TTC549 (cell line): ENCODE measurements at regions not wholly inside any gene's neighbourhood (a gene's known extent, or its start where the extent isn't known, plus 50 kb on each side); places are given as distances from the start of the nearest gene placed in this dataset.
"Not testable (repeated sequence)": the region's sequence is repeated elsewhere in the genome, so short reads cannot be mapped to it uniquely, and the experiment has no call there.

Experiments used
- FAIRE-seq: peaks from 2 replicates; lab custom pipeline; 2012; peaks lifted over from hg19 to GRCh38; lab: Jason Lieb, UNC

DNA sequence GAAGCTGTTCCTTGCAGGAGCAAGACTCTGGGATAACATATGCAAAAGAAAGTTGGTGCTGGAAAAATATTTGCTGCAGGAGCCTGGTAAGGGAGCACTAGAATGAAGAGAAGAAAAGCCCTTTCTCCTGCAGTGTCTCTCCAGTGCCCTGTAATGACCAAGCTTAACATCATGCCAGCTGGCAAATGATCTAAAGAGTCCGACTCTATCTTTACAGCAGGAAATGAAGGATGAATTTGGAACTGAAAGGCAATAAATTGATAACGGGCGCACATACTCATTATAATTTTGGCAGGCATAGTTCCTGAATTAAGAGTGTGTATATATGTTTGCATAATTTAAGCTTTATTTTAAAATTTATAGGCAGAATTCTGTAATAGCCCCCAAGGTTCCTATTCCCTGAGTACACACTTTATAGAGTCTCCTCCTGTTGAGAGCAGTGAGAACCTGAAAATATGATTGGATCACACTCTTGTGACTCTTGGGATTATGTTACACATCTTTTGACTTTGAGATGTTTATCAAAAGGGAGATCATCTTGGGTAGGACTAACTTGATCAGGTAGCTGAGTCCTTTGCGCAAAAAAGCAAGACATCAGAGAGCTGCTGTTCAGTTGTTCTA is 299.0 kb upstream of the MBL2 start:
- FAIRE-seq, result no peak

DNA sequence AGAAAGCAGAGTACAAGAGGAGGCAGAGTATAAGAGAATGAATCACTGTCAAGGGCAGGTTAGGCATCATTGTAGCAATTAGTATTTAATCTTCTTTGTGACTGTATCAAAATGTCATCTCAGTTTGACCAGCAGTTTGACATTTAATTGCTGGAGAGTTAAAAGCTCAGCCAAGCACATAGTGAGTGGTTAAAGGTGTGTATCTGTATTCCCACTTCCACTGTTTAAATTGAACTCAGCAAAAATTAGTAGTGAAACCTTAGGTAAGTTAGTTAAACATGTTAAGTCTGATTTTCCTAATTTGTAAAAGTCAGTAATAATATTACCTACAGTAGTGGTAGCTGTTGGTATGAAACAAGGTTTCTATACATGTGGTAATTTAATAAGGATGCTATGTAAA is 296.4 kb upstream of the MBL2 start:
- FAIRE-seq, result no peak

DNA sequence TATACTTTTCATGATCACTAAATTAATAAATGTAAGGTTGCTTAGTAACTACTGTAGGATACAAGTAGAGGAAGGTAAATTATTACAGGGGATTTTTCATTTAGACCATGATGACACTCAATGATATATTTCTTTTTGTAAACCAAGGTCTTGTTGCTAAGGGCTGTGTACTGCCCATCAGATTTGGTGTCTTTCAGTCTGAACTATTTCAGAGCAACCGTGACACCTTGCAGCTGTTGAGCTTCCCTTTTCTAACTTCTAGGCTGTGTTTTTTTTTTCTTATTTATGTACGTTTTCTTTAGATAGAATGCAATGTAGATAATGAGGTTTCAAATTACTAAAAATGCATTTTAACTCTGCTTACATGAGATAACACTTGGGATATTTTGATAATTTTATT is 292.0 kb upstream of the MBL2 start:
- no peak for FAIRE-seq

DNA sequence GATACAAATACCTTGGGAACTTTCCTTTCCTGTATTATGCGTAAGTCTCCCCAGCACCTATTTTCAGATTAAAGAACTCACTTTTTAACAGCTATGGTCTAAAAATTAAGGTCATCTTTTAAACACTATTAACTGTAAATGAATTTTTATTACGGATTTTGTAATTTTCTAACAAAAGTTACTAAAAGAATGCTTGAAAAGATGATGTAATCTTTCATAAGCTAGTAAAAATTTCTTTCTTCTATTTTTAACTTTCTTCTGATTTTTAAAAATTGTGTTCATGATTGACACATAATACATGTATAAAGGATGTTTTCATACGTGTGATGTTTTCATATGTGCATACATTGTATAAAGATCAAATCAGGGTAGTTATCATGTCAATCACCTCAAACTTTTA is 291.2 kb upstream of the MBL2 start:
- no peak for FAIRE-seq

DNA sequence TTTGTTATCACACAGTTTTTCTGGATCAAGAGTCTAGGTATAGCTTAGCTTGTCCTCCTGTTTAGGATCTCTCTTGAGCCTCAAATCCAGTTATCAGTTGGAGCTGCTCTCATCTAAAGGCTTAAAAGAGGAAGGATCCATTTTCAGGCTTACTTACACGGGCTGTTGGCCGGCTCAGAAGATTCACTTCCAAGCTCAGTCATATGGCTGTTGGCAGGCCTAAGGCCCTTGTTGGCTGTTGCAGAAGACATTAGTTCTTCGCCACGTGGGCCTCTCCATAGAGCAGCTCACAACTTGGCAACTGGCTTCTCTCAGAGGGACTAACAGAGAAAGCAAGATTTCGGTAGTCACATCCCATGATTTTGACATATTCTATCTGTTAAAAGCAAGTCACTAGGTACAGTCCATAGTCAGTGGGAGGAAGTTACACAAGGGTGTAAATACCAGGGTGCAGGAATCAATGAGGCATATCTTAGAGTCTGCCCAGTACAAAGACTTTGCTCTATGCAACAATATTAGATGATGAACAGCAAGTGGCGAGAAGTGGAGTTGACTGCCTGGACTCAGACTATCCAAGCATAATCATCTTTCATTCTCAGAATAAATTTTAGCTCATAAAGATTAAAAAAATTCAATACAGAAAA is 280.1 kb upstream of the MBL2 start:
- no peak for FAIRE-seq

DNA sequence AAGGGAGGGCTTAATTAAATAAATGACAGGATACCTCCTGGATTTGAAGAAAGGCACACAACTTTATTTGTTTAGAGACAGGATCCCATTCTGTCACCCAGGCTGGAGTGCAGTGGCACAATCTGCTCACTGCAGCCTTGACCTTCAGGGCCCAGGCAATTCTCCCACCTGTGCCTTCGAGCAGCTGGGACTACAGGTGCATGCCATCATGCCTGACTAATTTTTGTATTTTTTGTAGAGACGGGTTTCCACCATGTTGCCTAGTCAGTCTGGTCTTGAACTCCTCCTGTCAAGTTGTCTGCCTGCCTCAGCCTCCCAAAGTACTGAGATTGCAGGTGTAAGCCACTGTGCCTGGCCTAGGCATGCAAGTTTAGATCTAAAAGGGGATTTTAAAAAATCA is 272.7 kb upstream of the MBL2 start:
- FAIRE-seq, result no peak

DNA sequence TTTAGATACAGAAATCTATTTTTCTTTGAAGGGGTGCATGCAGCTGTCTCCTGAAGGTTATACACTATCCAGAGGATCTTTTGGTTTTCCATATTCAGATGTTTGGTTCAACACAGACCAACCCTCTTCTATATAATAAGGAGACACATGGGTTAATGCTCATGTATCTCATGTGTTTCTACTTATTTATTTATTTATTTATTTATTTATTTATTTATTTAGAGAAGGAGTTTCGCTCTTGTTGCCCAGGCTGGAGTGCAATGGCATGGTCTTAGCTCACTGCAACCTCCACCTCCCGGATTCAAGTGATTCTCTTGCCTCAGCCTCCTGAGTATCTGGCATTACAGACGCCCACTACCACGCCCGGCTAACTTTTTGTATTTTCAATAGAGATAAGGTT is 263.2 kb upstream of the MBL2 start:
- not testable (repeated sequence) for FAIRE-seq

DNA sequence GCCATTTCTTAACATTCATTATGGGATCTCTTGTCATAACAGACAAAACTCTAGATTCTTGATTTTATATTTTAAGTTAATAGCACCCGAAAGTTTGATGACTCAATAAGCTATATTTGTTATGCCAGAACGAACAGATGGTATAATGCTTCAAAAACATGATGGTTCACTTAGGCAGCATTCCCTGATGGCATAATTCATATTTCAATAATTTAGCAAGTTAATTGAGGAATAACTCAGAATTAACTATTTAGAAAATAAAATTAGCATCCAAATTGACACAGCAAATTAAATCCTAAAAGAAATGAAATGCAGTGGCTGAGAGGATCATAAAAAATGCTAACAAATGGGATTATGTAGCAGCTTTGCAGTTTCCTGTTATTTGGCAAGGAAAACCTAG is 260.8 kb upstream of the MBL2 start:
- no peak for FAIRE-seq

DNA sequence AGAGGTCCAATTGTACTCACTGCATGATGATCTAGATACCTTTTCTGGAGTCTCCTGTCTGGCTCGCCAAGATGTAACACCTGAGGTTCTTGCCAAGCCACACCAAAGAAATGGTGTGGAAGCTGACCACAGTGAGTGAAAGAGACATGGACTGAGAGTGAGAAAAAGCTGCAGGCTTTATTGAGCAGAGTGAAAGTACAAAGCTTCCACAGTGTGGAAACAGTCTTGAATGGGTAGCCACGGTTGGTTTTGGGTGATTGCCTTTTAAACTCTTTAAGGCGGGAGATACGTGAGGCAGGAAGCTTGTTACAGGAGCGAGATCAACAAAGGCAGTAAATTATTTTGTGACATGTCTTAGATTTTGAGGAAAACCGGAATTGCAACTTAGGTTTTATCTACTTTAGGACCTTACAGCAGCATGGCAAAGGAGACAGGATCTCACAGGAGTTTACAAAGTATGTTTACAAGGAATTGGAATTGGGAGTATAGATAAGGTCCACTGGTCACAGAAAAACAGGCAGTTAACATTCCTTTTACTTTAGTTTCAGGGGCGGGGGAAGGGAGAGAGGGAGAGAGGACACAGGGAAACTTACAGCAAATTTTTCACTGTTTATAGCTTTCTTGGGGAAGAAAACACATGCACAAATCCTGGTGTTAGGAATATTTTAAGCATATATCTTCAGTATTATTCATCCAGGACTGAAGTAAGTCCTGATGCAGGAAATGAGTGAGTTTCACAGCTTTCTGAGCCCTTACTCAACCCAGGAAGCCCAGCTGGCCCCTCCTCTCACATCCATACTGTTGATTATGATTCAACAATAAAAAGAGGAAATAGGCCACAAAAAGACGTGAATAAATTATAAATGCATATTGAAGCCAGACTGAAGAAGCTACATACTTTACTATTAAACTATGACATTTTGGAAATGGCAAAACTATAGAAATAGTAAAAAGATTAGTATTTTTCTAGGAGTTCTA is 257.6 kb upstream of the MBL2 start:
- FAIRE-seq, result not testable (repeated sequence)

DNA sequence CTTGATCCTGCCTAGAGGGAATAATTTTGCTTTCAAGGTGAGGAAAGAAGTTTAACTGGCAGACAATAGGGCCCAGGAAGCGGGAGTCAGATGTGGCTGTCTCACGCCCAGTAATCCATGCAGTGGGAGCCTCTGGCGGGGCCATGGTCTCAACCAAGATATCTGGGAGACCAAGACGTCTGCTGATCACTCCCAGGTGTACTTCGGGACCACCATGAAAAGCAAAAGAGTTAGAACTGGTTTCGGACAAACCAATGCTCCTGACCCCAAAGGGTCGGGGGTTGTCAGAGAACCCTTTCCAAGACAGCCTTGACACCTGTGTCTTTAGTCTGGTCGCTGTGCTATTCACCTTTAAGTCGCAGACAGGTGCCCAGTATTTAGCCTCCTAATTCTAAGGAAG is 256.9 kb upstream of the MBL2 start:
- no peak for FAIRE-seq

DNA sequence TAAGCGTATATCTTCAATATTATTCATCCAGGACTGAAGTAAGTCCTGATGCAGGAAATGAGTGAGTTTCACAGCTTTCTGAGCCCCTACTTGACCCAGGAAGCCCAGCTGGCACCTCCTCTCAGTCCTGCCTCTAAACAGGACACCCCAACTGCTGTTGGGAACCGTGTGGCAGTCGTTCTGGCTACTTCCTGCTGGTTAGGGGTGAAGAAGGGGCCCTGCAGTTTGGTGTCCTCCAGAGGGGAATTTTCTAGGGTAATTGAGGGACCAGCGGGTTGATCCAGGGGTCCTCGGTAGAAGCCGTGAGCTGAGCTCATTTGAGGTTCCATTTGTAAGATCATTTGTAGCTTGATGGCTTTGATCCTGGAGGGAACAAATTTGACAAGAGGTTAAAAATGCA is 253.2 kb upstream of the MBL2 start:
- FAIRE-seq, result not testable (repeated sequence)

DNA sequence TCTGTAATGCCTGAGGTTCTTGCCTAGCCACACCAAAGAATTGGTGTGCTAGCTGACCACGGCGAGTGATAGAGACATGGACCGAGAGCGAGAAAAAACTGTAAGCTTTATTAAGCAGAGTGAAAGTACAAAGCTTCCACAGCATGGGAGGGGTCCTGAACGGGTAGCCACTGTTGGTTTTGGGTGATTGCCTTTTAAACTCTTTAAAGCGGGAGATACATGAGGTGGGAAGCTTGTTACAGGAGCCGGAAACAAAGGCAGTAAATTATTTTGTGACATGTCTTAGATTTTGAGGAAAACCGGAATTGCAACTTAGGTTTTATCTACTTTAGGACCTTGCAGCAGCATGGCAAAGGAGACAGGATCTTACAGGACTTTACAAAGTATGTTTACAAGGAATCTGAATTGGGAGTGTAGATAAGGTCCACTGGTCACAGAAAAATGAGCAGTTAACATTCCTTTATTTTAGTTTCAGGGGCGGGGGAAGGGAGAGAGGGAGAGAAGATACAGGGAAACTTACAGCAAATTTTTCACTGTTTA is 252.7 kb upstream of the MBL2 start:
- FAIRE-seq, result no peak

DNA sequence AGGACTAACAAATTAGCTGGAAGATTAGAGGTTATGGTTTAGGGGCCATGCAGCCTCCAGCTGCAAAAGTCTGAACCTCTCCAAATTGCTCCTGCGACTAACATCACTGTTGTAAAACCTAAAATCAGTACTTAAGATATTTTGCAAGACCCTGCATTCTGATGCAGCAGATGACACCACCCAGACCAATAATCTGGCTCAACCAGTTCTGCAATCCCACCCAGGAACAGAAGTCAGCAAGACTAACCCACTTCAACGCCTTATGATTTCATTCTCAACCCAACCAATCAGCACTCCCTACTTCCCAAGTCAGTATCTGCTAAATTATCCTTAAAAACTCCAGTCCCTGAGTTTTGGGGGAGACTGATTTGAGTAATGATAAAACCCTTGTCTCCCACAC is 250.8 kb upstream of the MBL2 start:
- FAIRE-seq, result no peak

DNA sequence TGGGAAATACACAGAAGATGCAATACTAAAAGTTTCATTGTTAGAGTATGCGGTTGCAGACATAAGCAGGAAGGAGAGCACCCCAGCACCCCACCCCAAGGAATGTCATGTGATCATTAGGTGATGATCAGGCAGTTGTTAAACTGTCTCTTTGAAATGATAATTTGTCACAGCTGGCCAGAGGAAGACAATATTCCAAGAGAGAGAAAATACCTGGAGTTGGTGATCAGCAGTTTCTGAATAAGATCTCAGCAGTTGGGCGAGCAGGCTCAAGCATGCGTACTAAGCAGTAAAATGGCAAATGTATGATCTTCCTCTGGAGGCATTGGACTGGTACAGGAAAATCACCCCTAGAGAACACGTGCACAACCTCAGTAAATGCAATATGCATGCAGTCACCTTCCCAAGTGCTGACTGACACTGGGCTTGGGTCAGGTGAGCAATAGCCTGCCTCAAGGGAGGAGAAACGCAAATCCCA is 250.1 kb upstream of the MBL2 start:
- no peak for FAIRE-seq

DNA sequence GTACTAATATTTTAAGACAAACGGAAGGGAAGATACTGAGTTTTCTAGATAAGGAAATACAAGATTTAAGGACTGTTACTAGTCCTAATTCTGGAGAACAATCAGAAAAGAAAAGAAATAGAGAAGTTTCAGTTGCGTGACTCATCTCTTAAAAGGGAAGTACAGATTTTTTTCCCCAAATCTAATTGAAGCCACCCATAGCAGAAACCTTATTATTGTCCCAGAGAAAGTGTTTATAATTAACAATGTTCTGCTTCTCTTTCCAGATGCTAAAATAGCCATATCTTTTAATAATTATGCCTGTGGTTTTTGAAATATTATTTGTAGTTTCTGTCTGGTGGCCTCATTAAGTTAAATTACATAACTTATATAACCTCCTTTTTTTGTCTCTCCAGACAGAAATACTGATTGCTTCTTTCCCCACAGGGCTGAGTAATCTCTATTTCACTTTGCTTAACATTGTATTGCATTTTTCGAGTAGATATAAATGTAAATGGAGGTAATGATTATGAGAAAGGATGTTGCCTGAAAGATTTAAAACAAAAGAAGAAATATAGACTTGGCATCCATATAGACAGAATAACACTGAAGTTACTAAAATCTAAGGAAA is 240.7 kb upstream of the MBL2 start:
- FAIRE-seq, result no peak

DNA sequence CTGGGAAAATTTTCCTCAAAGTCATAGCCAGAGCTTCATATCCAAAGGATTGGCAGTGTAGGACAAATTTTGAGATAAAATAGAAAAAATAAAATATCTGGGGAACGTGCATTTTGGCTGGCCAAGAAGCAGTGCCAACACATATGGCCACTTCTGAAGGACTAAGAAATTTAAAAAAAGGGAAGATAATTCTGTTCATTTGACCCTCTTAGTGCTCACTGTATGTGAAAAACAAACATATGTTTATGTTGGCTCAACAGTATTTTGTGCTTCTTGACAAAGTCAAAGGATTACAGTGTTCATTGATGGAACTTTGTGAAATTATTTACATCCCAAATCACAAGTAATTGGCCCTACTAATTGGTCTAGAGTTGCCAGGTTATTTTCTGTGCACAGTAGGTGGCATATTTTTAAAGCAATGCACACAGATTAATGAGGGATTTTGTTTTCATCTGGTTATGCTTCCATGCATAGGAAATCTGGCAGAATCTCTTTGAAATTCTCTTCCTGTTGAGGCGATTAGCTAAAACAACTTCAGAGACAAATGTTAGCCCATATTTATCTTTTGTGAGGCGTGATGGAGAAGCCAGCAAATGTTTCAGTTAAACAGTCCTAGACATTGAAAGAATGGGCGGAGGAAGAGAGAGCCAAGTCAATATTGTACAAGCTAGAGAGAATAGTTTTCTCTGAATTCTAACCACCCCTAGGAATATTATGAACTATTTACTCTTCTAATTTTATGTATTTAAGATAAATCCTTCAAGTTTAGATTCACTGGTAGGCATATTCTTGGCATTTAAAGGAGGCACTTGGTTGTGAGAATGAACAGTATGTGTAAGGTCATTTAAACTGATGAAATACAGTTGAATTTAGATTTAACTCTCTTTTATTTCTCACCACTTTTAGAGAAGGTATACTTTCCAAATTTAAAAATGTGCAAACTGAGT is 237.7 kb upstream of the MBL2 start:
- no peak for FAIRE-seq

DNA sequence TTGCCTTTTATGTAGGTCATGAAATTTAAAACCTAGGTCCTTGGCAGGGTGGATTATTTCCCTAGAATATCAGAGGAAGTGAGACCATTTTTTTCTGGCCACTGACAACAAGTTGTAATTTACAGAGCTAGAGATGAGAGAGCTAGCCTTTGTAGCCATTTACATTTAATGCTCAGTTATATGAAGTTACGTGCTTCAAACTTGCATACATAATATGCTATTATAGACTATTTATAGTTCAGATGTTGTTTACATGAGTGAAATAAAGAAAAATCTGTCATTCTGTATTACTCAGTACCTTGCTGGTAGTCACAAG is 234.9 kb upstream of the MBL2 start:
- FAIRE-seq, result no peak

DNA sequence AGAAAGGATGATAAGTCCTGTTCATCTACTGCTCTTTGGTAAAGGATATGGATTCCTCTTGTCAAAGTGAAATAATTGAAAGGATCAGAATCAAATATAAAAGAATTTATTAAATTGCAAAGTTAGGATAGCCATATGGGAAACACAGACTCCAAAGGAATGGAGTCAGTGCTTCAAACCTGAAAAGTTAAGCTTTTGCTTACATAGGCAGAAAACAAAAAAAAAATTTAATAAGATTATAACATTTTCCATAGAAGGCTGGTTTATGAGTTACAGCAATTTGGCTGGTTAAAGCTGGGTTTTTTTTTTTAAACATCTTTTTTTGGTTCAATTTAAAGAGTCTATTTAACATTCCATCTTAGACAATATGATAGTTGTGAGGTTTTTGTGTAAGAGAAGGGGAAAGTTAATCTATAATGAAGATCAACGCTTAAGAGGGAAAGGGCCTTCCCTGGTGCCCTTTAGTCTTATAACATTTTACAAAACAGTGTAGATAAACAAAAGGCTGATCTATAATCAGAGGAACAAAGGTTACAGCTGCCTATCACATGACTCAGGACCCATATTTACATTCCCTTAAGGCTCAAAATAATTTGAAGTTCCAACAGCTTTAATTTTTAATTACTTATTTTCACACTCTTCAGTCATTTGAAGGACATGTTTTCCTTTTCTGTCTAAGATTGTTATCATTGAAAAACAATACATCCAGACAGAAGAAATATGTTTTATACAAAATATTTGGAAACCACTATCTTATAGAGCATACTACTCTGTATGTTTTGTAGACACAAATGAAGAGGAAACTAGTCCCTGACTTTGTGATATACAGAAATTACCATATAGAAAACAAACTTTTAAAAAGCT is 234.3 kb upstream of the MBL2 start:
- FAIRE-seq, result no peak

DNA sequence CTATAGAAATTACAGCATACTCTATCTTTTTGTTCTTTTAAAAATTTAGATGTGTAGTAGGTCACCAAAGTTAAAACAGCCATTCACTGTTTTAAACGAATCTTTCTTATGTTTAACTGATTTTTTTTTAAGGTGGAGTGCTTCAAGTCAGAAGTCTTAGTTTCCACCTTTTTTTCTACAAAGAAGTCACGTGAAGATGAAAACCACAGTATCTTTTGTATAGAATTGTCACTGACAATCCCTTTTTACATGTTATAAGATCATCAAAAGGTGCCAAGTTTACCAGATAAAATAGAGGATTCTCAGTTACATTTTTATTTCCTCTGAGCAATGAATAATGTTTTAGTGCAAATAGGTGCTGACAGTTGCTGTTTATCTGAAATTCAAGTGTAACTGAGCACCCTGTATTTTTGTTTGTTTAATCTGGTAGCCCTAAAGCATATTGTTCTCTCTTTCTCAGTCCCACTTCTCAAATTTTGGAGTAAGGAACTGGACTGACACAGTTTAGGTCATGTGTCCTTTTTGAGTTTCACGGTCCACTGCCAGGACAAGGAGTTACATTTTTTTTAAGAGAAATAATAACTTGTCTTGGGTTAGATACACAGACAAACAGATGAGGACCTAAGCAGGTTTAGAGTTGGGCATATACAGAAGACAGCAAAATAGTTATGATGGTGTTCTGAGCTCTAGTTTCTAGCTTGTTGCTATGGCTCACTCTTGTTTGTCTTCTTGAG is 233.2 kb upstream of the MBL2 start:
- no peak for FAIRE-seq

DNA sequence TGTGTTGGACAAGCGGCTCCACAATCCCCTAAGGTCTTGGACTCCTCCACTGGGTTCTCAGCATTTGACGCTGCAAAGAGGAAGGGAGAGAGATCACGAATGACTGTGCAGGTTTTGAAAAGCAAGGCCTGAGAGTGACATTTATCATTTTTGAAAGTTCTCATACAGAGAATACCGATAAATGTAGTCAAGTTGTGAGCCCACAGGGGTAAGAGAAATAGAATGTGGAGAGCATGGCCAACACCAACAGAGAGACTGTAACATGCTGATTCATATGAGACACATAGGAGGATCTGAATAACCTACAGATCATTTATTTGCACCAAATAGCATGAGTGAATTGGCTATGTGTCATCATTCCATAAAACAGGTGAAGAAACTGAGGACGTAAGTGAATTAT is 230.5 kb upstream of the MBL2 start:
- no peak for FAIRE-seq
